GM23338 (cell line): ENCODE measurements at regions not wholly inside any gene's neighbourhood (a gene's known extent, or its start where the extent isn't known, plus 50 kb on each side); places are given as distances from the start of the nearest gene placed in this dataset.

Source experiments
- EZH2 ChIP-seq: fragments of 200-600 bp; sonication (generic); IDR thresholded peaks from one replicate; pipeline ENCODE4 v1.8.0; 2017; ENCODE audit warnings: antibody characterized with exemption, mild to moderate bottlenecking, low read depth; ENCODE audit not compliant: unreplicated experiment
- NANOG ChIP-seq: IDR thresholded peaks from 2 replicates; pipeline ENCODE4 v1.6.1; 2016; ENCODE audit warnings: antibody characterized with exemption, borderline replicate concordance
- POLR2AphosphoS5 ChIP-seq: IDR thresholded peaks from 2 replicates; pipeline ENCODE4 v1.6.1; 2016; ENCODE audit warnings: antibody characterized with exemption, low read depth
- TF ChIP-seq, protein P1 (sequence below), 2 experiments: fragments of 200-600 bp in 1 of 2; sonication (generic) in 1 of 2; conservative IDR thresholded peaks; 2 replicates each; pipeline versions ENCODE4 v1.5.1 to v1.6.1; 2016 to 2017; ENCODE audit warnings: antibody characterized with exemption in 2 of 2, low read depth in 2 of 2, mild to moderate bottlenecking in 2 of 2, moderate library complexity in 1 of 2
- TF ChIP-seq, protein P2 (sequence below): IDR thresholded peaks from one replicate; pipeline ENCODE4 v1.6.1; 2018; ENCODE audit warnings: antibody characterized with exemption; ENCODE audit not compliant: unreplicated experiment

DNA sequence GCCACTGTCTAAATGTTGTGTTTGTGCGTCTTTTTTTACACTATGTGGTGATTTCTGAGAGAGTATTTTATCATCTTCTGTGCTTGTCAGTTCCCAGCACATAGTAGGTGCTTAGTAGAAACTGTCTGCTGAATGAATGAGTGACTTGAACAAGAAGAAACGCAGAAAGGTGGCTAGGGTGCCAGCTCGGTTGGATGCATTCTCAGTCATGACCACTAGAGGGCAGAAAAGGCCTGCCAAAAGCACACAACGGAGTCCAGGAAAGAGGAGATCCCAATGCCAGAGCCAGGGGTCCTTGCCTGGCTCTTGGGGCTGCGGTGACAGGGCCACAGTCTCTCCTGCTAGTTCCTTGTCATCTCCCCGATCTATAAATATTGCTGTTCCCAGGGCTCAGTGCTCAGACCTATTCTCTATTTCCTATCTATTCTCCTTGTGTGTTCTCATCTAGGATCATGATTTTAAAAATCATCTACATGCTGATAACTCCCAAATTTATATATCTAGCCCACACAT, 57.3 kb upstream of the CCL1 start:
- TF ChIP-seq EZH2 (no peak), POLR2AphosphoS5 (no peak), NANOG (no peak)
- TF ChIP-seq, protein P1, sequence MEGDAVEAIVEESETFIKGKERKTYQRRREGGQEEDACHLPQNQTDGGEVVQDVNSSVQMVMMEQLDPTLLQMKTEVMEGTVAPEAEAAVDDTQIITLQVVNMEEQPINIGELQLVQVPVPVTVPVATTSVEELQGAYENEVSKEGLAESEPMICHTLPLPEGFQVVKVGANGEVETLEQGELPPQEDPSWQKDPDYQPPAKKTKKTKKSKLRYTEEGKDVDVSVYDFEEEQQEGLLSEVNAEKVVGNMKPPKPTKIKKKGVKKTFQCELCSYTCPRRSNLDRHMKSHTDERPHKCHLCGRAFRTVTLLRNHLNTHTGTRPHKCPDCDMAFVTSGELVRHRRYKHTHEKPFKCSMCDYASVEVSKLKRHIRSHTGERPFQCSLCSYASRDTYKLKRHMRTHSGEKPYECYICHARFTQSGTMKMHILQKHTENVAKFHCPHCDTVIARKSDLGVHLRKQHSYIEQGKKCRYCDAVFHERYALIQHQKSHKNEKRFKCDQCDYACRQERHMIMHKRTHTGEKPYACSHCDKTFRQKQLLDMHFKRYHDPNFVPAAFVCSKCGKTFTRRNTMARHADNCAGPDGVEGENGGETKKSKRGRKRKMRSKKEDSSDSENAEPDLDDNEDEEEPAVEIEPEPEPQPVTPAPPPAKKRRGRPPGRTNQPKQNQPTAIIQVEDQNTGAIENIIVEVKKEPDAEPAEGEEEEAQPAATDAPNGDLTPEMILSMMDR (conservative IDR thresholded peaks at IDR 0.05; ENCODE audit: low read depth in 2 of 2), result peak; percentile 91 to 97
- TF ChIP-seq, protein P2, sequence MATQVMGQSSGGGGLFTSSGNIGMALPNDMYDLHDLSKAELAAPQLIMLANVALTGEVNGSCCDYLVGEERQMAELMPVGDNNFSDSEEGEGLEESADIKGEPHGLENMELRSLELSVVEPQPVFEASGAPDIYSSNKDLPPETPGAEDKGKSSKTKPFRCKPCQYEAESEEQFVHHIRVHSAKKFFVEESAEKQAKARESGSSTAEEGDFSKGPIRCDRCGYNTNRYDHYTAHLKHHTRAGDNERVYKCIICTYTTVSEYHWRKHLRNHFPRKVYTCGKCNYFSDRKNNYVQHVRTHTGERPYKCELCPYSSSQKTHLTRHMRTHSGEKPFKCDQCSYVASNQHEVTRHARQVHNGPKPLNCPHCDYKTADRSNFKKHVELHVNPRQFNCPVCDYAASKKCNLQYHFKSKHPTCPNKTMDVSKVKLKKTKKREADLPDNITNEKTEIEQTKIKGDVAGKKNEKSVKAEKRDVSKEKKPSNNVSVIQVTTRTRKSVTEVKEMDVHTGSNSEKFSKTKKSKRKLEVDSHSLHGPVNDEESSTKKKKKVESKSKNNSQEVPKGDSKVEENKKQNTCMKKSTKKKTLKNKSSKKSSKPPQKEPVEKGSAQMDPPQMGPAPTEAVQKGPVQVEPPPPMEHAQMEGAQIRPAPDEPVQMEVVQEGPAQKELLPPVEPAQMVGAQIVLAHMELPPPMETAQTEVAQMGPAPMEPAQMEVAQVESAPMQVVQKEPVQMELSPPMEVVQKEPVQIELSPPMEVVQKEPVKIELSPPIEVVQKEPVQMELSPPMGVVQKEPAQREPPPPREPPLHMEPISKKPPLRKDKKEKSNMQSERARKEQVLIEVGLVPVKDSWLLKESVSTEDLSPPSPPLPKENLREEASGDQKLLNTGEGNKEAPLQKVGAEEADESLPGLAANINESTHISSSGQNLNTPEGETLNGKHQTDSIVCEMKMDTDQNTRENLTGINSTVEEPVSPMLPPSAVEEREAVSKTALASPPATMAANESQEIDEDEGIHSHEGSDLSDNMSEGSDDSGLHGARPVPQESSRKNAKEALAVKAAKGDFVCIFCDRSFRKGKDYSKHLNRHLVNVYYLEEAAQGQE, result no peak
